ENCODE measurements at regions not wholly inside any gene's neighbourhood (a gene's known extent, or its start where the extent isn't known, plus 50 kb on each side); places are given as distances from the start of the nearest gene placed in this dataset.

DNA sequence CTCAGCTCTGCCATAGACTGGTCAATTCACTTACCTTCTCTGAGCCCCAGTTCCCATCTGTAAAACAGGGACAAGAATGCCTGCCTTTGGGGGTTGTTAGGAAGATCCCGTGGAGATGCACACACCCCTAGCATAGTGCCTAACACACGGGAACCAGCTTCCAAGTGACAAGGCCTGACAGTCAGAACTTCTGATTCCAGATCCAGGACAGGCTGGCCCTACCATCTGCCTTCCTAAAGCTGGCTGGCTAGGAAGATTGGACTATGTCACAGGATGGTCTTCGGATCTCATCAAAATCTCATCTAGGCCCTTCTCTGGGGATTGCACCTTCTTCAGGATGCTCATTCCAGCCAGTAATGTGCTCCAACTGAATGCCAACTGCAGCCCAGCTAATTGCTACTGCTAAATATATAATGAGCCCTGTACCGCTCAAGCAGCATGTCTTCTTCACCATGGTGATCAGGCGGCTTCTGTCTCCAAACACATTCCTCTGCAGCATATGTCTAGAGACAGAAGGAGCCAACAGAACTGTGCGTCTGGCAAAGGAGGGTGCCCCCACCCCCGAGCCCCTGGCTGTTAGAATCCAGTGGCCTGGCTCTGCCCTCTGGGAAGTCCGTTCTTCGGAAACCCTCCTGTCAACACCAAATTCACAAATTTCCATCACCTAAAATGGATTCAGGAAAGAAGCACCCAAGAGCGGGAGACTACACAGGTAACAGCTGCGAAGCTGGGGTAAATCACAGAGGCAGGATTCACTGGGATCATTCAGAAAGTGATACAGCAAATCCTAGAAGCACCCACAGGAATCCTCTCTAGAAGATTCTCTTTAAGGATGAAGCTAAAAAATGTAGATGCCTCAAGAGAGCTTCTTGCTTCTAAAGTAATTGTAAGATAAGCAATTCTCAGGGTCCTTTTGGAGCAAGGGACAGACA, 142.1 kb upstream of the EEPD1 start:
- no peak overlapping the region for H2AK5ac ChIP-seq (ENCODE audit: low read depth, low read length)
- H3K4me2 ChIP-seq (ENCODE audit: low read depth, low read length): no peak overlapping the region
- no peak overlapping the region for H3K27ac ChIP-seq (ENCODE audit: insufficient read depth, low read length)
- H4K8ac ChIP-seq (ENCODE audit: low read depth in 2 of 2, low read length in 2 of 2): no peak overlapping the region
- H3K4ac ChIP-seq (ENCODE audit: low read depth, low read length): no peak overlapping the region
- H4K5ac ChIP-seq (ENCODE audit: low read depth, low read length): no peak overlapping the region
- H2BK20ac ChIP-seq (ENCODE audit: low read depth, low read length): no peak overlapping the region
- no peaks in the 10 kb centered on the region for H3K36me3 ChIP-seq (ENCODE audit: control insufficient read depth, insufficient read depth, low read length)
- H3K9ac ChIP-seq (ENCODE audit: low read depth, low read length): no peak overlapping the region
- H2AFZ ChIP-seq (replicated peaks; ENCODE audit: low read length, poor library complexity): peak overlapping the region; percentile 29
- no peak overlapping the region for H2AK9ac ChIP-seq (replicated peaks; ENCODE audit: low read depth, low read length, poor library complexity)
- H3K79me1 ChIP-seq (ENCODE audit: low read depth in 1 of 2, low read length in 2 of 2): no peaks in the 10 kb centered on the region
- H2BK120ac ChIP-seq (ENCODE audit: low read depth, low read length): no peak overlapping the region
- no peaks in the 10 kb centered on the region; the same call in 1 of the 2 replicates for H3K9me1 ChIP-seq (ENCODE audit: insufficient read depth, low read length)
- H3K18ac ChIP-seq (ENCODE audit: low read depth, low read length): no peak overlapping the region
- H3K56ac ChIP-seq (ENCODE audit: extremely low read depth, insufficient read depth, low read length): no peak overlapping the region
- WGBS, 2 experiments (ENCODE audit: extremely low coverage in 2 of 2, insufficient read length in 1 of 2): 75% methylated on average over 2 of the region's 11 CpGs; no CpG with 5 or more reads in 1 of the 2 experiments
- DNase-seq: no peak
- no peak for ATAC-seq (ENCODE audit: low read depth)
- no TSS peak for BruUV-seq (replicated peaks)
- CTCF ChIA-PET: no interaction called here
- 0 out of 2 replicates have a peak overlapping the region, but pooled peaks have one; percentile 35 for H3K14ac ChIP-seq (replicated peaks; ENCODE audit: low read depth, low read length)
- dilution Hi-C loops (cut with HindIII; ENCODE audit: low sequenced_read_pairs, unreplicated experiment): no loop called here
- no peaks in the 10 kb centered on the region for H4K20me1 ChIP-seq (ENCODE audit: insufficient read depth, low read length)
- no peak overlapping the region for H3K4me3 ChIP-seq (ENCODE audit: insufficient read depth, low read depth, low read length)
- in situ Hi-C loops (cut with MboI; ENCODE audit: low sequenced_read_pairs): no loop called here
- H2BK5ac ChIP-seq (ENCODE audit: low read depth, low read length, poor library complexity, severe bottlenecking): no peak overlapping the region
- H3K27me3 ChIP-seq (ENCODE audit: control insufficient read depth, insufficient read depth, low read length): peaks cover 5% of the 10 kb centered on the region; the same call in 1 of the 2 replicates
- intact Hi-C loops (cut with micrococcal nuclease): no loop called here
- H3K23ac ChIP-seq (ENCODE audit: low read depth, low read length): no peak overlapping the region
- peaks cover 2% of the 10 kb centered on the region for H3K4me1 ChIP-seq (ENCODE audit: control insufficient read depth, insufficient read depth, low read length)
- POLR2A ChIA-PET (ENCODE audit: unreplicated experiment): no interaction called here
- no peak overlapping the region for H4K91ac ChIP-seq (ENCODE audit: insufficient read depth, low read depth, low read length)
- H2BK15ac ChIP-seq (ENCODE audit: low read depth, low read length): no peak overlapping the region
- H3K9me3 ChIP-seq (ENCODE audit: control insufficient read depth, insufficient read depth, low read length): no peaks in the 10 kb centered on the region
- no peak for TF ChIP-seq CEBPB (IDR thresholded peaks at IDR 0.05; ENCODE audit: low read depth, low read length)
- TF ChIP-seq, protein P1, sequence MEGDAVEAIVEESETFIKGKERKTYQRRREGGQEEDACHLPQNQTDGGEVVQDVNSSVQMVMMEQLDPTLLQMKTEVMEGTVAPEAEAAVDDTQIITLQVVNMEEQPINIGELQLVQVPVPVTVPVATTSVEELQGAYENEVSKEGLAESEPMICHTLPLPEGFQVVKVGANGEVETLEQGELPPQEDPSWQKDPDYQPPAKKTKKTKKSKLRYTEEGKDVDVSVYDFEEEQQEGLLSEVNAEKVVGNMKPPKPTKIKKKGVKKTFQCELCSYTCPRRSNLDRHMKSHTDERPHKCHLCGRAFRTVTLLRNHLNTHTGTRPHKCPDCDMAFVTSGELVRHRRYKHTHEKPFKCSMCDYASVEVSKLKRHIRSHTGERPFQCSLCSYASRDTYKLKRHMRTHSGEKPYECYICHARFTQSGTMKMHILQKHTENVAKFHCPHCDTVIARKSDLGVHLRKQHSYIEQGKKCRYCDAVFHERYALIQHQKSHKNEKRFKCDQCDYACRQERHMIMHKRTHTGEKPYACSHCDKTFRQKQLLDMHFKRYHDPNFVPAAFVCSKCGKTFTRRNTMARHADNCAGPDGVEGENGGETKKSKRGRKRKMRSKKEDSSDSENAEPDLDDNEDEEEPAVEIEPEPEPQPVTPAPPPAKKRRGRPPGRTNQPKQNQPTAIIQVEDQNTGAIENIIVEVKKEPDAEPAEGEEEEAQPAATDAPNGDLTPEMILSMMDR (conservative IDR thresholded peaks at IDR 0.05; ENCODE audit: low read depth, low read length): no peak
- no peak for TF ChIP-seq FOS (IDR thresholded peaks at IDR 0.05; ENCODE audit: low read depth, low read length)
- TF ChIP-seq, protein P2, sequence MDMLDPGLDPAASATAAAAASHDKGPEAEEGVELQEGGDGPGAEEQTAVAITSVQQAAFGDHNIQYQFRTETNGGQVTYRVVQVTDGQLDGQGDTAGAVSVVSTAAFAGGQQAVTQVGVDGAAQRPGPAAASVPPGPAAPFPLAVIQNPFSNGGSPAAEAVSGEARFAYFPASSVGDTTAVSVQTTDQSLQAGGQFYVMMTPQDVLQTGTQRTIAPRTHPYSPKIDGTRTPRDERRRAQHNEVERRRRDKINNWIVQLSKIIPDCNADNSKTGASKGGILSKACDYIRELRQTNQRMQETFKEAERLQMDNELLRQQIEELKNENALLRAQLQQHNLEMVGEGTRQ (IDR thresholded peaks at IDR 0.05; ENCODE audit: low read depth, low read length): no peak
- TF ChIP-seq RAD21 (IDR thresholded peaks at IDR 0.05; ENCODE audit: low read length): no peak
- TF ChIP-seq RFX5 (IDR thresholded peaks at IDR 0.05; ENCODE audit: low read depth, low read length): no peak
- no peak for TF ChIP-seq SMC3 (IDR thresholded peaks at IDR 0.05; ENCODE audit: low read depth, low read length)
- TF ChIP-seq, protein P3, sequence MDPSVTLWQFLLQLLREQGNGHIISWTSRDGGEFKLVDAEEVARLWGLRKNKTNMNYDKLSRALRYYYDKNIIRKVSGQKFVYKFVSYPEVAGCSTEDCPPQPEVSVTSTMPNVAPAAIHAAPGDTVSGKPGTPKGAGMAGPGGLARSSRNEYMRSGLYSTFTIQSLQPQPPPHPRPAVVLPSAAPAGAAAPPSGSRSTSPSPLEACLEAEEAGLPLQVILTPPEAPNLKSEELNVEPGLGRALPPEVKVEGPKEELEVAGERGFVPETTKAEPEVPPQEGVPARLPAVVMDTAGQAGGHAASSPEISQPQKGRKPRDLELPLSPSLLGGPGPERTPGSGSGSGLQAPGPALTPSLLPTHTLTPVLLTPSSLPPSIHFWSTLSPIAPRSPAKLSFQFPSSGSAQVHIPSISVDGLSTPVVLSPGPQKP (IDR thresholded peaks at IDR 0.05; ENCODE audit: borderline replicate concordance, low read depth, low read length): no peak
- TF ChIP-seq MXI1 (IDR thresholded peaks at IDR 0.05; ENCODE audit: borderline replicate concordance, low read depth, low read length): no peak
- no peak for TF ChIP-seq POLR2A (IDR thresholded peaks at IDR 0.05; ENCODE audit: low read depth, low read length)
- TF ChIP-seq MAFK (IDR thresholded peaks at IDR 0.05; ENCODE audit: low read depth, low read length): no peak
- no peak for TF ChIP-seq MAZ (IDR thresholded peaks at IDR 0.05; ENCODE audit: borderline replicate concordance, low read depth, low read length)
- no peak for TF ChIP-seq BHLHE40 (IDR thresholded peaks at IDR 0.05; ENCODE audit: low read depth, low read length)
- TF ChIP-seq CHD1 (IDR thresholded peaks at IDR 0.05; ENCODE audit: low read depth, low read length): no peak
- no peak for TF ChIP-seq RCOR1 (IDR thresholded peaks at IDR 0.05; ENCODE audit: insufficient replicate concordance, low read length)
